ENCODE measurements at regions not wholly inside any gene's neighbourhood (a gene's known extent, or its start where the extent isn't known, plus 50 kb on each side); places are given as distances from the start of the nearest gene placed in this dataset.

- no peak overlapping the region for H3K4me3 ChIP-seq (ENCODE audit: low read depth in 1 of 3, low read length in 3 of 3)
- H3K36me3 ChIP-seq (ENCODE audit: control insufficient read depth in 4 of 4, insufficient read depth in 3 of 4, low read depth in 1 of 4, low read length in 3 of 4), result no peaks in the 10 kb centered on the region
- no peak for DNase-seq (ENCODE audit: low spot score)
These were observed 281.9 kb upstream of the CELF4 start for GRCh38 chr18:37847544-37847943.

GRCh38 chr18:37846996-37847395, 281.4 kb upstream of the CELF4 start:
- Histone ChIP-seq H3K27ac (ENCODE audit: low read depth in 1 of 2, low read length in 2 of 2) (no peak overlapping the region), H3K27me3 (ENCODE audit: control insufficient read depth in 4 of 4, insufficient read depth in 4 of 4, low read length in 3 of 4) (no peaks in the 10 kb centered on the region), H3K4me1 (ENCODE audit: control insufficient read depth in 4 of 4, insufficient read depth in 4 of 4, low read length in 3 of 4) (no peaks in the 10 kb centered on the region), H3K9ac (ENCODE audit: low read depth in 1 of 2, low read length in 2 of 2) (no peak overlapping the region), H3K4me3 (ENCODE audit: low read depth in 1 of 3, low read length in 3 of 3) (no peak overlapping the region), H3K36me3 (ENCODE audit: control insufficient read depth in 4 of 4, insufficient read depth in 3 of 4, low read depth in 1 of 4, low read length in 3 of 4) (no peaks in the 10 kb centered on the region), H3K9me3 (ENCODE audit: control insufficient read depth in 4 of 4, low read length in 3 of 4) (no peaks in the 10 kb centered on the region)
- TF ChIP-seq SP1 (IDR thresholded peaks at IDR 0.05), result no peak
- 41% methylated on average over 3 of the region's 3 CpGs for WGBS
- no peak for DNase-seq (ENCODE audit: low spot score)

More at GRCh38 chr18:37847544-37847943, 281.9 kb upstream of the CELF4 start:
- H3K9ac ChIP-seq (ENCODE audit: low read depth in 1 of 2, low read length in 2 of 2), result no peak overlapping the region
- H3K27me3 ChIP-seq (ENCODE audit: control insufficient read depth in 4 of 4, insufficient read depth in 4 of 4, low read length in 3 of 4), result no peaks in the 10 kb centered on the region
- no peak overlapping the region for H3K27ac ChIP-seq (ENCODE audit: low read depth in 1 of 2, low read length in 2 of 2)
- 67% methylated on average over 3 of the region's 3 CpGs for WGBS
- H3K4me1 ChIP-seq (ENCODE audit: control insufficient read depth in 4 of 4, insufficient read depth in 4 of 4, low read length in 3 of 4), result no peaks in the 10 kb centered on the region
- H3K9me3 ChIP-seq (ENCODE audit: control insufficient read depth in 4 of 4, low read length in 3 of 4), result no peaks in the 10 kb centered on the region
- TF ChIP-seq NR2F2 (IDR thresholded peaks at IDR 0.05) (no peak), REST (IDR thresholded peaks at IDR 0.05) (no peak), RAD21 (IDR thresholded peaks at IDR 0.05) (no peak), YY1 (IDR thresholded peaks at IDR 0.05) (no peak), MAX (IDR thresholded peaks at IDR 0.05) (no peak), ATF3 (IDR thresholded peaks at IDR 0.05) (no peak)

DNA sequence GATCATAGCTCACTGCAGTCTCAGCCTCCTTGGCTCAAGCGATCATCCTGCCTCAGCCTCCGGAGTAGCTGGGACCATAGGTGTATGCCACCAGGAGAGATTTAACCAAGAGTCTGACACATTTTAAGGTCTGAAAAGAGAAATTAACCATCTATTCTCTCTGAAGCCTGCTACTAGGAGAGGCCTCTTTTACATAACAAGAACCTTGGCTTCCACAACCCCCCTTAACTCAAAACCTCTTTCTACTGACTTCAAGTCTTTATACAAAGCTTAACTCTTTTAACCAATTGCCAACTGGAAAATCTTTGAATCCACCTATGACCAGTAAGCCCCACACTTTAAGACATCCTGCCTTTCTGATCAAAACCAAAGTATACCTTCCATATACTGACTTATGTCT, 279.9 kb upstream of the CELF4 start:
- 85% methylated on average over 2 of the region's 2 CpGs for WGBS
- Histone ChIP-seq H3K9ac (ENCODE audit: low read depth in 1 of 2, low read length in 2 of 2) (no peak overlapping the region), H3K9me3 (ENCODE audit: control insufficient read depth in 4 of 4, low read length in 3 of 4) (no peaks in the 10 kb centered on the region), H3K27me3 (ENCODE audit: control insufficient read depth in 4 of 4, insufficient read depth in 4 of 4, low read length in 3 of 4) (no peaks in the 10 kb centered on the region), H3K4me3 (ENCODE audit: low read depth in 1 of 3, low read length in 3 of 3) (no peak overlapping the region), H3K4me1 (ENCODE audit: control insufficient read depth in 4 of 4, insufficient read depth in 4 of 4, low read length in 3 of 4) (no peaks in the 10 kb centered on the region), H3K27ac (ENCODE audit: low read depth in 1 of 2, low read length in 2 of 2) (no peak overlapping the region), H3K36me3 (ENCODE audit: control insufficient read depth in 4 of 4, insufficient read depth in 3 of 4, low read depth in 1 of 4, low read length in 3 of 4) (no peaks in the 10 kb centered on the region)
- TF ChIP-seq HNF4A (conservative IDR thresholded peaks at IDR 0.05), result no peak
- TF ChIP-seq EGR1 (IDR thresholded peaks at IDR 0.05; ENCODE audit: low read depth in 2 of 2), result no peak
- TF ChIP-seq GABPA (IDR thresholded peaks at IDR 0.05 in 1 of 2, conservative IDR thresholded peaks at IDR 0.05 in 1 of 2), result no peak
- TF ChIP-seq HNF4G (IDR thresholded peaks at IDR 0.05), result no peak
- no peak for TF ChIP-seq RXRA (IDR thresholded peaks at IDR 0.05)
- TF ChIP-seq FOXA2 (IDR thresholded peaks at IDR 0.05), result no peak
- DNase-seq (ENCODE audit: low spot score), result no peak

All from liver (tissue), 7 donors.